ENCODE measurements at regions not wholly inside any gene's neighbourhood (a gene's known extent, or its start where the extent isn't known, plus 50 kb on each side); places are given as distances from the start of the nearest gene placed in this dataset.
"Not testable (repeated sequence)": the region's sequence is repeated elsewhere in the genome, so short reads cannot be mapped to it uniquely, and the experiment has no call there.

DNA sequence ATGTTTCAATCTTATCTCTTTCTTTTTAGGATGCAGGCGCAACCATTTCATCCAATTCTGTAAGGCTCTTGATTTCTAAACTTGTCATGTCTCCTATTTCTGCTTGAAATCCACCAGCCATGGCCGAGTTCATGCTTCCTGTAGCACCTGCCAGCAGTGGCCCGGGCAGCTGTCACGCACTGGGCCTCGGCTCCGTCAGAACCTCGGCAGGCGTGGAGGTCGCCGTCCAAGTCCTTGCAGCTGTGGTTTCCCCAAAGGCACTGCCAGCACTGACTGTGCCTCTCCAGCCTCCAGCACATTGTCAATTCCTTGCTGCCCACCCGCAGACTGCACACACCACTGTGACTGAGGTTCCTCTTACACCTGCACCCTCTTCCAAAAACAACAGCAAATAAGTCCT lies 188.7 kb upstream of the SALL3 start:
- DNase-seq (ENCODE audit: low read depth): no peak

GRCh38 chr18:78792094-78792493 lies 187.5 kb upstream of the SALL3 start:
- DNase-seq (ENCODE audit: low read depth): no peak

GRCh38 chr18:78792736-78793135 lies 186.9 kb upstream of the SALL3 start:
- no peak for DNase-seq (ENCODE audit: low read depth)

DNA sequence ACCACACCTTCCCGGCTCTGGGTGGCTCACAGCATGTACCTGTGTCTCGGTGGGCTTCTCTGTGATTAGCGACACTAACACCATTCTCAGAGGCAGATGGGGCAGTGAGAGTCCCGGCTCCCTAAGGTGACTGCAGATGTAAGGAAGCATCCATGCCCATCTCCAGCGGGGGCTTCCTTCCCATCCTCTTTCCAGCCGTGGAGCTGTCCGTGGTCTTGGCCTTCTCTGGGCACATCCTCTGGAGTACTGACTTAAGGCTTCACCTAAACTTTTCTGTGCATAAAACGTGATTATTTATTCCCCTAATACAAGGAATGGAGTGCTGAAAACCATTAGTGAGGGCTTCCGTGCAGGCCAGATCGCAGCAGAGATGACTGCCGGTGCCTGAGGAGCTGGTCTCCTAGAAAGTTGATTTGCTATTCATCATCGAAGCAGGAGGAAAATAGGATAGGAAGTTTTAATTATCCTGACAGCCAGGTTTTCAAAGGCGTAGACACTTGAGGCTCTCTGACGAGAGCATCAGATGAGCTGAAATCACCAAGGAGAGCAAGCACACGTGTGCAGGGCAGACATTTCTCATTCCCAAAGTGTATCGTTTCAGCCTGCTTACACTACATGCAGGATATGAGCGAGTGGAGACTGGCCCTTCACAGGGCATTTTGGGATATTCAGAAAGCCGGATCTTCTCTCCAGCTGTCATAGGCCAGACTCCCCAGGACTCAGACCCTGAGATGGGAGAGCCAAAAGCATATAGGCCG lies 186.1 kb upstream of the SALL3 start:
- DNase-seq (ENCODE audit: low read depth): no peak

DNA sequence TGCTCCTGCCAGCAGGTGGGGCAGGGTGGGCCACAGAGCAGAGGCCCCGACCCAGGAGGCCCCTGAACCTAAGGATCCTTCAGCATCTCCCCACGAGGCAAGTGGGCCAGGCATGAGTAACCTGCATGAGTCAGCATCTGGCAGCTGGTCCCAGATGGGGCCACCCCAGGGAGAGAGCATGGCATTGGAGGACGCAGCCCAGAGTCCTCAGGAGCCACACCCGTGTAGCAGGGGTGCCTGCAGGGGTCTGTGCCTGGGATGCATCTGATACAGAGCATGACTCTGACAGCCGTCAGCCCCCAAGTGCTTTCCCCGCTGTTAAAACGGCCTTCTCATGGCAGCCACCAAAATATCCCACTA lies 185.6 kb upstream of the SALL3 start:
- DNase-seq (ENCODE audit: low read depth): no peak

DNA sequence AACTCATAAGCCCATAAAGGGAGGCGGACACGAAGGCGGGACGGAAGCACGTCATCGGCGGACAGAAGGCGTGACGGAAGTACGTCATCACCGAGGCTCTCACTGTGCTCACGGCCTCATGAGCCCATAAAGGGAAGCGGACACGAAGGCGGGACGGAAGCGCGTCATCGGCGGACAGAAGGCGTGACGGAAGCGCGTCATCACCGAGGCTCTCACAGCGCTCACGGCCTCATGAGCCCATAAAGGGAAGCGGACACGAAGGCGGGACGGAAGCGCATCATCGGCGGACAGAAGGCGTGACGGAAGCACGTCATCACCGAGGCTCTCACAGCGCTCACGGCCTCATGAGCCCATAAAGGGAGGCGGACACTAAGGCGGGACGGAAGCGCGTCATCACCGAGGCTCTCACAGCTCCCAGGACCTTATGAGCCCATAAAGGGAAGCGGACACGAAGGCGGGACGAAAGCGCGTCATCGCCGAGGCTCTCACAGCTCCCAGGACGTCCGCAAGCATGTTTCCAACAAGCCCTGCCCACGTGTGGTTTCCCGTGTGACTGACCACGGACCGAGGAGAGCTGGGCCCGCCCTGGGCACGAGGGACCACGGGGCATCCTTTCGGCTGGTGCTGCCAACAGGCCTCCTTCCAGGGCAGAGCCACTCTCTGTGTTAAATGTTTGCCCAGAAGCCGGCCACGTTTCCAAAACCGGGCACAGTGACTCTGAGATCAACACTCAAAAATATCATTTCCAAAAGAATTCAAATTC lies 182.7 kb upstream of the SALL3 start:
- no peak for DNase-seq (ENCODE audit: low read depth)

DNA sequence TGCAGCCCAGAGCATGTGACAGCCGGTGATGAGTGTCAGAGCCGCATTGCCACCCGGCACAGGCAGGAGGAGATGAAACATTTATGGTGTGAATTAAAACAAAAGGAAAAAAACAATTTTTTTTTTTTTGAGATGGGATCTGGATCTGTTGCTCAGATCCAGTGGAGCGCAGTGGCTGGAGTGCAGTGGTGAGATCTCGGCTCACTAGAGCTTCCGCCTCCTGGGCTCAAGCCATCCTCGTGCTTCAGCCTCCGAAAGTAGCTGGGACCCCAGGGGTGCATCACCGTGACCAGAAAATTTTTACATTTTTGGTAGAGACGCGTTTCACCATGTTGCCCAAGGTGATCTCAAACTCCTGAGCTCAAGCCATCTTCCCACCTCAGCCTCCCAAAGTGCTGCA lies 182.1 kb upstream of the SALL3 start:
- no peak for DNase-seq (ENCODE audit: low read depth)

DNA sequence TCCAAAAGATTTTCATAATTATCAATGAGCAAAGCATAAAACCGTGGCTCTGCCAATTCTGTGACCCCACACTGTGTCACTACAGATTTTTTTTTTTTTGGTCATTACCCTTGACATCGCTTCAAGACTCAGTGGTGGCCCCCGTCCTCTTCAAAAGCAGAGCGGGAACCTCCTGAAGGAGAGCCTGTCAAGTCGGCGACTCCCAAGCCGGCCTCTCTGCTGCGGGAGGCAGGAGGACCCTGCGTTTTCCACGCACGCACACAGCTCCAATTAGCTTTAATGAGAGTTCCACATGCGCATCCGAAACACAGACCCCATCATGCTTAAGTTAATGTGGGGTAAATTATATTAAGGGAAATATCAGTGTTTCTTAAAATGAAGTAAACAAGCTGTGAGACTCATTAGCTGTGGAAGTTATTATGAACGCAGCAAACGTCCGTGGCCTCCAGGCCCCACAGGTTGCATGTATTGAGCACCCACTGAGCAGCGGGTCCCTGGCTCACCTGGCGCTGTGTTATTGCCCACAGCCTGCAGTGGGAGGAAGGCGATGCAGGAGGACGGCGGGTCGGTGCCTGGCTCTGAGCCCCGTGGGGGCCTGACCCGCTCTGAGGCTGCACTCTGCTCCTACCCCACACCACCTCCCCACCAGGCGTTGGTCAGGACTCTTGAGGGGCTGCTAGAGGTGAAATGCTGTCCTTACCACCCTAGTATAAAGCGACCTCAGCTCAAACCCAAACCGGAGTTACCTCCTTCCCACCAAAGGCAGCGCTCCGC lies 181.0 kb upstream of the SALL3 start:
- DNase-seq (ENCODE audit: low read depth): no peak

- DNase-seq (ENCODE audit: low read depth): no peak
Measured at GRCh38 chr18:78799382-78800089, 180.1 kb upstream of the SALL3 start.

DNA sequence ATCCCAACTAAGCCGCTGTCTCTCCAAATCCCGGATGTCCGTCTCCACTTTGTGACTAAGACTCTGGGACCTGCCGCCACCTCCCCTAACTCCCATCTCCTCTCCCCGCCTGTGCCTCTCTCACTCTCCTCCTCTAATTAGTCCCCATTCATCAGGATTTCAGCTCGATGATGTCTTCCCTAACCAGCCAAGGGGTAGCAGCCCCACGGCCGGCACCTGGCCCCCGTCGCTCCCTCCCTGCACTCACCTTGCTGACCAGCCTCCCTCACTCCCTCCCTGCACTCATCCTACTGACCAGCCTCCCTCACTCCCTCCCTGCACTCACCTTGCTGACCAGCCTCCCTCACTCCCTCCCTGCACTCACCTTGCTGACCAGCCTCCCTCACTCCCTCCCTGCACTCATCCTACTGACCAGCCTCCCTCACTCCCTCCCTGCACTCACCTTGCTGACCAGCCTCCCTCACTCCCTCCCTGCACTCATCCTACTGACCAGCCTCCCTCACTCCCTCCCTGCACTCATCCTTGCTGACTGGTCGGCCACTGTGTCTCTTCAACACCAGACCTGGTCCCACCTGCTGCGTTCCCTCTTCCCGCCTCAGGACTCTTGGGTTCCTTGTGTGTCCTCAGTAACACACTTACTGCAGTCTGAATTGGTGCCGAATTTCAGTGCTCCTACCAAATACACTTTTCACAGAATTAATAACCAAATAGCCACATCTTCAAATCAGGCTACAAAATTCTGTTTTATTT lies 179.3 kb upstream of the SALL3 start:
- not testable (repeated sequence) for DNase-seq (ENCODE audit: low read depth)

DNA sequence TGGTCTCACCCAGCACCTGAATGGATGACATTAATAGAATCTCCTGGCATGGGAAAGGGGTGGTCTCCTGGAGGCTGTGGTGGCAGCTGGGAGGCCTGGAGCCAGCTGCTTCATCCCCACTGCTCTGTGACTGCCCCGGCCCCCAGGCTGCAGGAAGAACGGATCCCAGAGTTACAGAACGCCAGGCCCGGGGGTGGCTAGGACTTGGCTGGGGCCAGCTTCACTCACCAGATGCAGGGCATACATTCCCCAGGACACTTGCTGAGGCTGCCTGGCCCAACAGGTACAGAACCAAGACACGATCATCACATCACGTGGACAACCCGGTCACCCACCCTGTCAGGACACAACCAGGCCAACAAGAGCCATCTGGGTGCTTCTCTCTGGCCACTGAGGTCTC lies 178.6 kb upstream of the SALL3 start:
- no peak for DNase-seq (ENCODE audit: low read depth)

DNA sequence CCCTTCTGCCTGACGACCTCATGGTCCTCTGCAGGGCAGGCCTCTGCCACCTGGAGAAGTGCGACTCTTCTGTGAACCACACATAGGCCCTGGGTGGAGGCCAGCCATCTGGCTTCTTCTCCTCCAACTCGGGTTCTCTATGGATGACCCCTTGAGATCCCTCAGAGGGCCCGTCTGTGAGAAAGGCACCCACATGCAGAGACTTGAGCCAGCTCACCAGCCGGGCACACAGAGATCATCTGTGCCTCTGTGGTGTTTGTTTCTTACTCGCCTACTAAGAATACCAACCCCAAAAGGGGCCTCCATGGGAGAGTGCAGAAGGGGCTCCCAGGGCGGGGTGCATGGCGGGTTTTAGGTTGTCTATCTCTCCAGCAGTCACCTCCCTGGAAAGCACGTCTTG lies 176.5 kb upstream of the SALL3 start:
- DNase-seq (ENCODE audit: low read depth): no peak

GRCh38 chr18:78804206-78805030 lies 175.2 kb upstream of the SALL3 start:
- DNase-seq (ENCODE audit: low read depth): no peak

GRCh38 chr18:78805840-78806239 lies 173.8 kb upstream of the SALL3 start:
- DNase-seq (ENCODE audit: low read depth): no peak

DNA sequence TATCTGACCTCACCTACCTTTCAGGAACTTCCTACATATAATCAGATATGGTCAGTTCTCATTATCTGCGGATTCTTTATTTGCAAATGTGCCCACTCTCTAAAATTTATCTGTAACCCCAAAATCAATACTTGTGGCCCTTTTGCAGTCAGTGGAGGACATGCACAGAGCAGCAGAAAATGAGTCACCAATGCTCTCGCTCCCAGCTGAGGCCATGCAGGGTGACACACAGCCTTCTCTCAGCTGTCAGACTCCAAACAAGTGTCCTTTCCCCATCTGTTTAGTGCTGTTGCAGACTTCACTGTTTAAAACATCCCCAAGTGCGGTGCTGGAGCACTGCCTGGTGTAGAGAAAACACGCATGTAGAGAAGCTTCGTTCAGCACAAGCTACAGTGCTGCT lies 171.9 kb upstream of the SALL3 start:
- DNase-seq (ENCODE audit: low read depth): no peak

- no peak for DNase-seq (ENCODE audit: low read depth)
Measured at GRCh38 chr18:78809845-78810244, 169.8 kb upstream of the SALL3 start.

DNA sequence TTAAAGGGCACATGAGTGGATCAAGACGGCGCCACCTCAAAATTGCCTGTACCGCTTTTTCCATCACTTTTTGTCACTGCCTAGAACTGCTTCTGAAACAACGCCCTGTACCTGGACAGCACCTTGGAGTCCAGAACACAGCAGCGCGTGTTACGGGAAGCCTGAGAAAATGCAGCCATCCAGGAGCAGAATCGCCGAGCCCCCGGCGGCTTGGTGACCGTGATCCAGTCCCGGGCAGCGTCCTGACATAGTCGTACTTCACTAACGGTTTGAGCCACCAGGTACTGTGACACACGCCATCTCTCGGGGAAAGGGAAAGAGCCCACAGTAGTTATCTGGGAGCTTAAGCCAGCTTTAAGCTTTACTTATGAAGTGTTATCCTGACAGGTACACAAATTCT lies 168.9 kb upstream of the SALL3 start:
- no peak for DNase-seq (ENCODE audit: low read depth)

- no peak for DNase-seq (ENCODE audit: low read depth)
Measured at GRCh38 chr18:78812067-78812466, 167.6 kb upstream of the SALL3 start.

GRCh38 chr18:78813156-78813555 lies 166.5 kb upstream of the SALL3 start:
- no peak for DNase-seq (ENCODE audit: low read depth)

DNA sequence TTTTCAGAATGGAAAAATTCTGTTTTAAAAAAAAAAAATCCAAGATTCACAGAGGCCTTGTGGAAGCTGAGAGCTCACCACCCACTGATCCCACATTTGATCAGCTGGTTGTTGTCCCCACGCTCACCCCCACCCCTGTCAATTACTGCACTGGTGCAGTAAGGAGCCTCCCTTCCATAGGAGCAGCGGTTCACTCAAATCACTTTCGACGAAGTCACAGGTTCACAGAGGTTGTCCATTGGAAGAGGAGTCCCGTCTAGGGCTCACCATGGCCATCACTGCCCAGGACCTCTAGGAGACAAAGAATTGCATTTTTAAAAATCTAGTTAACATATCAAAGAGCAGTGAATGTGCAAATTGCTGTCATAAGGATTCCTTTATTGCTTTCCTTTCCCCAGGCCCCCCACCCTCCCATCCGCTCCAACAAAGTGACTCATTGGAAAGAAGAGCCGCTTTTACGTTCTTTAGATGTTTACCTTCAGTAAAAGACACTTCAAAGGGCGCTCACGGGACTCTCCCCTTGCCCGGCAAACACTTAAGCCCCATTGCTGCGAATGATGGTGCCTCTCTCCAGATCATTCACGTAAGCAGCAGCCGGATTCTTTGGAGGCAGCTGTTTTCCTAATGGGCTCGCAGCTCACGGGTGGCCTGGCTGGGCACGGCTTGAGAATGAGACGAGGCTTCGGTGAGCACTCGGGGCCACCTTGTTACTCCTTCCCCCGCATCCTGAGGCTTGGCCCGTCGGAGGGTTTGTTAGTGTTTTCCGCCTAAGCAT lies 165.5 kb upstream of the SALL3 start:
- no peak for DNase-seq (ENCODE audit: low read depth)
